ENCODE measurements at regions not wholly inside any gene's neighbourhood (a gene's known extent, or its start where the extent isn't known, plus 50 kb on each side); places are given as distances from the start of the nearest gene placed in this dataset.

- Histone ChIP-seq H3K9me3 (no peaks in the 10 kb centered on the region), H3K36me3 (no peaks in the 10 kb centered on the region), H3K27me3 (no peaks in the 10 kb centered on the region), H3K27ac (no peak overlapping the region), H3K4me1 (no peaks in the 10 kb centered on the region), H3K4me3 (no peak overlapping the region)
- TF ChIP-seq POLR2AphosphoS5 (IDR thresholded peaks at IDR 0.05) (no peak), POLR2A (IDR thresholded peaks at IDR 0.05) (no peak), CTCF (IDR thresholded peaks at IDR 0.05) (no peak)
- no peak for DNase-seq (ENCODE audit: low spot score in 2 of 2)
- intact Hi-C loops (cut with DNase I; ENCODE audit: low total_unique reads) = no loop called here
Observed at GRCh38 chr12:98332642-98333041, 182.7 kb upstream of the TMPO start.

DNA sequence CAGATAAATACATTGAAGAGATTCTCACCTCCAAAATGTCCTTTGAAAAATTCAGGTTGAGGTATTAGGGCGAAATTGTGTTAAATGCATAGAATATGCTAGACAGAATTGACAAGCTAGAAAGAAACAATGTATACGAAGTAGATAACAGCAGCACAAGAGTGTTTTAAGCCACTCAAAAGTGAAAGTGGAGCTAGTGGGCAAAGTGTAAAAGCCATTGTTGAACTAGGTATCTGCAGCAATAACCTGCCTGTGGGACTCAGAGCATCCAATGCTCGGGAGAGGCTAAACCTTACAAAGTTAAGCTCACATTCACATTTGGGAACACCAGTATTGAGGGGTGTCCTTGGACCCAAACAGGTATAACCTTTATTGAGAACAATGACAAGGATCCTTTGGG lies 180.6 kb upstream of the TMPO start:
- H3K4me1 ChIP-seq = no peaks in the 10 kb centered on the region
- no peak for TF ChIP-seq POLR2AphosphoS5 (IDR thresholded peaks at IDR 0.05)
- TF ChIP-seq CTCF (IDR thresholded peaks at IDR 0.05) = no peak
- no peak for TF ChIP-seq POLR2A (IDR thresholded peaks at IDR 0.05)
- intact Hi-C loops (cut with DNase I; ENCODE audit: low total_unique reads) = no loop called here
- no peaks in the 10 kb centered on the region for H3K36me3 ChIP-seq
- no peak overlapping the region for H3K27ac ChIP-seq
- H3K27me3 ChIP-seq = no peaks in the 10 kb centered on the region
- DNase-seq (ENCODE audit: low spot score in 2 of 2) = no peak
- no peak overlapping the region for H3K4me3 ChIP-seq
- no peaks in the 10 kb centered on the region for H3K9me3 ChIP-seq

DNA sequence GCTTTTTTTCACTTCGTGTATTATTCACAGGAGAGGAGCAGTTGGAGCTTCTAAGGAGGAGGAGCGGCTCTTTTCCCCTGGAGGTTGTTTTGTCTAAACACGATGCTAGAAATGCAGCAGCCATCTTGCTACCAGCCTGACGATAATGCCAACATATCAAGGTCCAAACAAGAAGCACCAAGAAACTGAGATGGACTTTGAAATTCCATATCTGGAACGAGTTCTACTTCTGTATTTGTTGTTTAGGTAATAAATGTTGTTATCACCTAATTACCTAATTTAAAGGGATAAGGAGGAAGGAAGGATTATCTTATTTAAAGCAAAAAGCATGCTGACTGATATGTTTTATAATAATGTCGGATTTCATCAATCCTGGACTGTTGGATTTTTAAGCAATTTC lies 174.4 kb upstream of the TMPO start:
- no peak for DNase-seq (ENCODE audit: low spot score in 2 of 2)
- TF ChIP-seq POLR2AphosphoS5 (IDR thresholded peaks at IDR 0.05) (no peak), POLR2A (IDR thresholded peaks at IDR 0.05) (no peak), CTCF (IDR thresholded peaks at IDR 0.05) (no peak)
- intact Hi-C loops (cut with DNase I; ENCODE audit: low total_unique reads) = no loop called here

GRCh38 chr12:98341732-98342131 lies 173.7 kb upstream of the TMPO start:
- H3K4me1 ChIP-seq = no peaks in the 10 kb centered on the region
- H3K9me3 ChIP-seq = no peaks in the 10 kb centered on the region
- H3K27ac ChIP-seq = no peak overlapping the region
- H3K36me3 ChIP-seq = no peaks in the 10 kb centered on the region
- no peak for DNase-seq (ENCODE audit: low spot score in 2 of 2)
- no peak for TF ChIP-seq POLR2A (IDR thresholded peaks at IDR 0.05)
- no peaks in the 10 kb centered on the region for H3K27me3 ChIP-seq
- intact Hi-C loops (cut with DNase I; ENCODE audit: low total_unique reads) = no loop called here
- no peak overlapping the region for H3K4me3 ChIP-seq

More for the DNA sequence above, 174.4 kb upstream of the TMPO start:
- Histone ChIP-seq H3K9me3 (no peaks in the 10 kb centered on the region), H3K36me3 (no peaks in the 10 kb centered on the region), H3K27ac (no peak overlapping the region), H3K27me3 (no peaks in the 10 kb centered on the region), H3K4me1 (no peaks in the 10 kb centered on the region), H3K4me3 (no peak overlapping the region)

DNA sequence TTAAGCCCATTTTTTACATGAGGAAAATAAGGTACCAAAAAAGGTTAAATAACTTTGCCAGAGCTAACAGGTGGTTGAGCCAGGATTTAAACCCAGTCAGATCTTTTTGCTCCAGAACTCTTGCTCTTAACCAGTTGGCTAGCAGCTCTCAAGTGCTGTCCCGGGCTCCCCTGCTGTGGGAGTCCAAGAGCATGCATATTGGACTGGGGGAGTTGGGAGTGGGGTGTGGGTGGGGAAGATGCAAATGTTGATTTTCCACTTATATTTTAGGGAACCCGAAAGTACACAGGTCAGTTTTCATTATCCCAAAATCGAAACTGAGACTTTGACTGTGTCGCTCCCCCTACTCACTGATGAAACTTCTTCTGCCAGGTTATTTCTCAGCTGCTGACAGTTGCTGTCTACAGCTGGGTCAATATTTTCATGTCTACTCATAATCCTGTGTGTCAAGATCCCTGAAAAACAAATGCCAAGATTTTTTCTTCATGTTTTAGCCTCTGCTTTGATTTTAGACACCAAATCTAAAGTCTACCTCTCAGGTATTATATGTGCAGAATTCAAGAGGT lies 172.3 kb upstream of the TMPO start:
- H3K9me3 ChIP-seq = no peaks in the 10 kb centered on the region
- H3K27ac ChIP-seq = no peak overlapping the region
- H3K4me3 ChIP-seq = no peak overlapping the region
- H3K4me1 ChIP-seq = no peaks in the 10 kb centered on the region
- intact Hi-C loops (cut with DNase I; ENCODE audit: low total_unique reads) = no loop called here
- no peak for DNase-seq (ENCODE audit: low spot score in 2 of 2)
- no peak for TF ChIP-seq CTCF (IDR thresholded peaks at IDR 0.05)
- TF ChIP-seq POLR2A (IDR thresholded peaks at IDR 0.05) = no peak
- TF ChIP-seq POLR2AphosphoS5 (IDR thresholded peaks at IDR 0.05) = no peak
- H3K27me3 ChIP-seq = no peaks in the 10 kb centered on the region
- H3K36me3 ChIP-seq = no peaks in the 10 kb centered on the region

All from breast epithelium (tissue), 4 donors.